Retinal pigment epithelial cell (primary cell): ENCODE measurements at regions not wholly inside any gene's neighbourhood (a gene's known extent, or its start where the extent isn't known, plus 50 kb on each side); places are given as distances from the start of the nearest gene placed in this dataset.
"Not testable (repeated sequence)": the region's sequence is repeated elsewhere in the genome, so short reads cannot be mapped to it uniquely, and the experiment has no call there.

Experiments used
- DNase-seq: peaks from one replicate; pipeline ENCODE4 v3.0.0-alpha.2; 2010; ENCODE audit warnings: low read depth
- H3K4me3 ChIP-seq: 2 replicates; pipeline ENCODE4 v1.5.1; 2011; ENCODE audit warnings: mild to moderate bottlenecking, low read length, control low read depth, moderate library complexity
- CTCF ChIP-seq: conservative IDR thresholded peaks from 2 replicates; pipeline ENCODE4 v1.5.1; 2011; ENCODE audit warnings: low read depth, low read length, control low read depth, inconsistent platforms

- no peak overlapping the region for H3K4me3 ChIP-seq
- no peak for DNase-seq
- TF ChIP-seq CTCF: no peak
Measured at GRCh38 chr13:87953381-87953780, 282.2 kb downstream of the SLITRK5 start.

GRCh38 chr13:87954091-87954490 lies 282.9 kb downstream of the SLITRK5 start:
- DNase-seq: no peak
- no peak for TF ChIP-seq CTCF
- no peak overlapping the region for H3K4me3 ChIP-seq

GRCh38 chr13:87961546-87961945 lies 290.4 kb downstream of the SLITRK5 start:
- H3K4me3 ChIP-seq: no peak overlapping the region
- TF ChIP-seq CTCF: no peak
- no peak for DNase-seq

GRCh38 chr13:87972568-87972967 lies 301.4 kb downstream of the SLITRK5 start:
- H3K4me3 ChIP-seq: no peak overlapping the region
- no peak for TF ChIP-seq CTCF
- no peak for DNase-seq

- TF ChIP-seq CTCF: no peak
- no peak for DNase-seq
- H3K4me3 ChIP-seq: no peak overlapping the region
Measured at GRCh38 chr13:87975035-87975434, 303.9 kb downstream of the SLITRK5 start.

GRCh38 chr13:87976650-87977049 lies 305.5 kb downstream of the SLITRK5 start:
- H3K4me3 ChIP-seq, DNase-seq: not testable (repeated sequence)

GRCh38 chr13:87981416-87981815 lies 310.2 kb downstream of the SLITRK5 start:
- DNase-seq: no peak
- H3K4me3 ChIP-seq: no peak overlapping the region
- TF ChIP-seq CTCF: no peak

GRCh38 chr13:87982400-87982799 lies 311.2 kb downstream of the SLITRK5 start:
- no peak overlapping the region for H3K4me3 ChIP-seq
- no peak for DNase-seq
- TF ChIP-seq CTCF: no peak
